HEK293 (cell line): ENCODE measurements at regions not wholly inside any gene's neighbourhood (a gene's known extent, or its start where the extent isn't known, plus 50 kb on each side); places are given as distances from the start of the nearest gene placed in this dataset.

Experiments used
- CTCF ChIA-PET: fragments of 350-600 bp; formaldehyde crosslinking; extraction: SDS; loops from one replicate; lab custom pipeline; 2021; ENCODE audit warnings: antibody characterized with exemption; lab: Yijun Ruan, JAX
- POLR2A ChIA-PET: fragments of 300-600 bp; formaldehyde crosslinking; extraction: SDS; loops from one replicate; lab custom pipeline; 2020; ENCODE audit warnings: antibody characterized with exemption, inconsistent platforms; lab: Yijun Ruan, JAX
- H3K27ac ChIP-seq: fragments of 200-500 bp; sonication (Bioruptor generic); 2 replicates; pipeline ENCODE4 v1.5.1; 2014; ENCODE audit warnings: low read depth, low read length, control low read depth, inconsistent platforms; ENCODE audit errors: extremely low read depth
- H3K36me3 ChIP-seq, 2 experiments: fragments of 200-500 bp in 1 of 2; sonication (Bioruptor generic) in 1 of 2; 1 replicate in 1 of 2; 2 replicates in 1 of 2; pipeline ENCODE4 v1.5.1; 2014 to 2017; ENCODE audit warnings: inconsistent platforms in 2 of 2, low read length in 2 of 2; ENCODE audit not compliant: control insufficient read depth in 2 of 2, insufficient read depth in 1 of 2
- H3K4me1 ChIP-seq: fragments of 200-500 bp; sonication (Bioruptor generic); 2 replicates; pipeline ENCODE4 v1.5.1; 2014; ENCODE audit warnings: mild to moderate bottlenecking, low read length, inconsistent platforms; ENCODE audit not compliant: control insufficient read depth, insufficient read depth
- H3K4me3 ChIP-seq: 2 replicates; pipeline ENCODE4 v1.5.1; 2011; ENCODE audit warnings: low read depth, mild to moderate bottlenecking, control low read depth, low read length, moderate library complexity
- H3K9me3 ChIP-seq: fragments of 200-500 bp; sonication (Bioruptor generic); 2 replicates; pipeline ENCODE4 v1.5.1; 2014; ENCODE audit warnings: low read depth, low read length, inconsistent platforms; ENCODE audit not compliant: control insufficient read depth, insufficient read depth
- MYNN ChIP-seq: fragments of 450-650 bp; formaldehyde crosslinking; IDR thresholded peaks from 2 replicates; pipeline ENCODE4 v1.5.1; 2016; ENCODE audit warnings: missing biosample characterization, missing genetic modification characterization, borderline replicate concordance
- PRDM6 ChIP-seq: fragments of 450-650 bp; formaldehyde crosslinking; IDR thresholded peaks from 2 replicates; pipeline ENCODE4 v1.5.1; 2017; ENCODE audit warnings: missing biosample characterization, missing genetic modification characterization
- TSHZ1 ChIP-seq: fragments of 450-650 bp; formaldehyde crosslinking; IDR thresholded peaks from 2 replicates; pipeline ENCODE4 v1.5.1; 2016; ENCODE audit warnings: missing biosample characterization, missing genetic modification characterization, borderline replicate concordance
- ZBTB8A ChIP-seq: fragments of 450-650 bp; formaldehyde crosslinking; IDR thresholded peaks from 2 replicates; pipeline ENCODE4 v1.5.1; 2016; ENCODE audit warnings: missing biosample characterization, missing genetic modification characterization
- ZIC2 ChIP-seq: fragments of 450-650 bp; formaldehyde crosslinking; IDR thresholded peaks from 2 replicates; pipeline ENCODE4 v1.5.1; 2016; ENCODE audit warnings: missing biosample characterization, missing genetic modification characterization
- ZNF274 ChIP-seq, 2 experiments: fragments of 200-500 bp in 1 of 2; fragments of 450-650 bp in 1 of 2; sonication (Bioruptor generic) in 1 of 2; formaldehyde crosslinking in 1 of 2; IDR thresholded peaks; 2 replicates each; pipeline versions ENCODE4 v1.5.1 to v1.6.1; 2014 to 2016; ENCODE audit warnings: borderline replicate concordance in 1 of 2, inconsistent platforms in 1 of 2, low read length in 1 of 2, missing biosample characterization in 1 of 2, missing genetic modification characterization in 1 of 2
- ZNF341 ChIP-seq: fragments of 450-650 bp; formaldehyde crosslinking; IDR thresholded peaks from 2 replicates; pipeline ENCODE4; 2016; ENCODE audit warnings: low read depth, missing biosample characterization, missing genetic modification characterization
- ZNF350 ChIP-seq: fragments of 450-650 bp; formaldehyde crosslinking; IDR thresholded peaks from 2 replicates; pipeline ENCODE4 v1.5.0; 2017; ENCODE audit warnings: missing biosample characterization, mild to moderate bottlenecking, missing genetic modification characterization
- ZNF398 ChIP-seq: fragments of 450-650 bp; formaldehyde crosslinking; IDR thresholded peaks from 2 replicates; pipeline ENCODE4 v1.5.1; 2017; ENCODE audit warnings: missing biosample characterization, missing genetic modification characterization
- ZNF416 ChIP-seq: fragments of 450-650 bp; formaldehyde crosslinking; IDR thresholded peaks from 2 replicates; pipeline ENCODE4 v1.5.1; 2016; ENCODE audit warnings: missing biosample characterization, missing genetic modification characterization
- ZNF426 ChIP-seq: fragments of 450-650 bp; formaldehyde crosslinking; IDR thresholded peaks from 2 replicates; pipeline ENCODE4 v1.5.1; 2017; ENCODE audit warnings: missing biosample characterization, missing genetic modification characterization, mild to moderate bottlenecking, inconsistent platforms, moderate library complexity
- ZNF488 ChIP-seq: fragments of 450-650 bp; formaldehyde crosslinking; IDR thresholded peaks from 2 replicates; pipeline ENCODE4 v1.5.1; 2016; ENCODE audit warnings: missing biosample characterization, missing genetic modification characterization
- ZNF555 ChIP-seq: fragments of 450-650 bp; formaldehyde crosslinking; conservative IDR thresholded peaks from 2 replicates; pipeline ENCODE4 v1.5.1; 2017; ENCODE audit warnings: missing biosample characterization, mild to moderate bottlenecking, missing genetic modification characterization, inconsistent platforms
- ZNF585B ChIP-seq: fragments of 450-650 bp; formaldehyde crosslinking; IDR thresholded peaks from 2 replicates; pipeline ENCODE4 v1.5.1; 2016; ENCODE audit warnings: missing biosample characterization, missing genetic modification characterization
- ZNF623 ChIP-seq: fragments of 450-650 bp; formaldehyde crosslinking; IDR thresholded peaks from 2 replicates; pipeline ENCODE4 v1.5.1; 2016; ENCODE audit warnings: missing biosample characterization, missing genetic modification characterization
- ZNF645 ChIP-seq: fragments of 450-650 bp; formaldehyde crosslinking; IDR thresholded peaks from 2 replicates; pipeline ENCODE4; 2016; ENCODE audit warnings: missing biosample characterization, missing genetic modification characterization

- TF ChIP-seq ZNF585B (tag by site-specific recombination) (no peak), TSHZ1 (tag by site-specific recombination) (no peak), ZNF274 (IDR thresholded peaks at IDR 0.05; ENCODE audit: low read length) (no peak), ZNF274 (tag by site-specific recombination; IDR thresholded peaks at IDR 0.05; ENCODE audit: borderline replicate concordance) (no peak), ZNF488 (tag by site-specific recombination) (no peak), ZNF350 (no peak), ZNF416 (tag by site-specific recombination) (no peak), ZNF398 (tag by site-specific recombination) (no peak), ZNF555 (tag by site-specific recombination) (no peak), ZNF645 (tag by site-specific recombination) (no peak), PRDM6 (tag by site-specific recombination) (no peak), ZNF426 (tag by site-specific recombination) (no peak)
Observed at GRCh38 chr19:31148671-31149070, 200.6 kb downstream of the TSHZ3 start (continued).

- no peaks in the 10 kb centered on the region for H3K36me3 ChIP-seq
- no peaks in the 10 kb centered on the region for H3K9me3 ChIP-seq
- POLR2A ChIA-PET, result no interaction called here
- peak; percentile 51; the same call in 1 of the 2 replicates for TF ChIP-seq ZIC2 (tag by site-specific recombination)
- TF ChIP-seq ZNF341, result no peak
- TF ChIP-seq MYNN (tag by site-specific recombination), result no peak
- TF ChIP-seq ZNF623 (tag by site-specific recombination), result no peak
- no peak for TF ChIP-seq ZBTB8A
- no peak overlapping the region for H3K27ac ChIP-seq
- no peak overlapping the region for H3K4me3 ChIP-seq
- CTCF ChIA-PET, result interaction anchor here (0.6 kb wide), 1 partner anchor 481 kb away, joined by 3 read pairs; no protein-coding TSS in a partner anchor
- H3K4me1 ChIP-seq, result no peaks in the 10 kb centered on the region
Observed at GRCh38 chr19:31147234-31147633, 202.0 kb downstream of the TSHZ3 start.
